NCI-H2227 treated with DMSO at 0.1 percent for 48 hours (cell line): ENCODE measurements at regions not wholly inside any gene's neighbourhood (a gene's known extent, or its start where the extent isn't known, plus 50 kb on each side); places are given as distances from the start of the nearest gene placed in this dataset.
"Not testable (repeated sequence)": the region's sequence is repeated elsewhere in the genome, so short reads cannot be mapped to it uniquely, and the experiment has no call there.

ENCODE experiments used
- DNase-seq: peaks from one replicate; lab custom pipeline; 2025; lab: John Stamatoyannopoulos, UW

- no peak for DNase-seq
Measured at GRCh38 chr18:53920312-53921075, 304.0 kb downstream of the MBD2 start.

- DNase-seq = no peak
Measured at GRCh38 chr18:53918091-53918490, 306.4 kb downstream of the MBD2 start.

DNA sequence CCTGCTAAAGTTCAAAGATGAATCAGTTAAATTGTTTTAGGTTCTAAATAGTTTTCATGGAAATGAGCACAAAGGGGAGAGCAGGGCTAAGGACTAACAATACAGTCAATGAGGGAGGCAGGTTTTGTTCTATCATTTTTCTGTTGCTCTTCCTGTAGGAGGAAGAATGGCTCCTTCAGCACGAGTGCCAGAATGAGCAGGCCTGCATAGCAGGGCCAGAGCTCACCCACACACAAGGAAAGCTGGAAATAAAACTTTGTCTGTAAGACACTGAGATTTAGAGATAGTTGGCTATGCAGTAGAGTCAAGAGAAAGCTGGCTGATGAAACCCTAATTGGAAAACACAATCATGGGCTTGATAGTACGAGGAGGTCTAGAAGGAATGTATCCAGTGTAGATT is 313.3 kb downstream of the MBD2 start:
- no peak for DNase-seq

DNA sequence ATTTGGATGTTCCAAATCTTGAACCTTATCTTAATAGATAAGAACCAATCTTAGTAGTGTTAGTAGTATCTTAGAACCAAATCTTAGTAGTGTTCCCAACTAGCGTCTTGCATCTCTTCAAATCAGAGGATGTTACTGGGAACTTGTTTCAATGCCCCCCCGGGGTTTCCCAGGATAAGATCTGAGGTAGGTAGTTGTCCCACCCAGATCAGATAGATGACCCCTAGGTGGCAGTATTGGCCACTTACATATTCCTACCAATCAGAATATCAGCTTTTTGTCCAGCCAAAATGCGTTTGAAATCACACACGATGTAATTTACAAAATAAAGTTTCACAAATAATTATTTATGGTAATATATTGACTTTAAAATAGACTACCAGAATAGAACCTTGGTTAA is 314.8 kb downstream of the MBD2 start:
- DNase-seq = no peak

- DNase-seq = no peak
Measured at GRCh38 chr18:53907921-53908320, 316.5 kb downstream of the MBD2 start.

DNA sequence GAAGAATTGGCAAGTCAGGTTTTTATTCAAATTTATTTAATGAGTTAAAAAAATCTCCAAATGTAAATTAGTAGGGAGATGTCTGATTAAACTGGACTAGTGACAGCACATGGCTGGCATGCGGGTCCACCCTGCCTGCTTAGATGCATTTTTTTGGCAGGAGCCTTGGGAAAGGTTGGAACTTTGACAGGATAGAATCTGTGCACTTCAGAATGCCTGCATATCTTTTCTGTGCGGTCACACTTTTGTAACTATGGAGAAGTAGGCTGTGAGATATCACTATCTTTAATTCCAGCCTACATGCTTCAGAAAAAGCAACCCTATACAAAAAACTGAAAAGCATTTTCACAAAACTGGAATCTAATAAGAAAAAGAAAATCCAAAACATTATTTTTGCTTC is 317.8 kb downstream of the MBD2 start:
- DNase-seq = no peak

DNA sequence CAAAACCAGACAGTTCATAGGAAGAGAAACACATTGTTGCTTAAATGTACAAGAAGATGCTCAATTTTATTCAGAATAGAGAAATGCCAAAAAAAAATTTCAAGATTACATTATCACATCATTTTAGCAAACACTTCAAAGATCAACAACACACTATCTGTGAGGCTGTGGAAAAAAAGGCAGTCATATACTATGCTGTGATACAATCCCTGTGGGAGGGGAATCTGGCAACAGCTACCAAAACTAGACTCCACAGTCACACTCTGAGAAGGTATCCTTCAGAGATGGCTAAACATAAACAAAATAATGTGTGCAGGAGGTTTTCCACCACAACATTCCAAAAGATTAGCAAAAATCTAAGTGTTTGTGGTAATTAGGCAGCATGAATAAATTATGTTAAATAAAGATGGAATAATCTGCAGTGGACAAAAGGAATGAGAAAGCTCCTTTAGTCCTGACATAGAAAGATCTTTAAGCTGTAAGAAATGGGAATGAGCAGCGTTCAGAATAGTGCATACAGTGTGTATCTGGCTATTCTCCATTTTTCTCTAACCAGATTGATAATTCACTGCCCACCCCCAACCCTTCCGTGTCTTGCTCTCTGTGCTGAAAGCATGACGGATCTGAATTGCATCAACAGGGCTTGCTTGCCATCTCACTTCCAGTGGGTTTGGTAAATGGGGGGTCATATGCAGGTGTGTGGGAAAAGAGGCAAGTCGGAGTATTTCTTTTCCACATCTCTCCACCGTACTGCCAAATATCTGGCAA is 329.6 kb downstream of the MBD2 start:
- DNase-seq = no peak

- DNase-seq = no peak
Measured at GRCh38 chr18:53887447-53887846, 337.0 kb downstream of the MBD2 start.

DNA sequence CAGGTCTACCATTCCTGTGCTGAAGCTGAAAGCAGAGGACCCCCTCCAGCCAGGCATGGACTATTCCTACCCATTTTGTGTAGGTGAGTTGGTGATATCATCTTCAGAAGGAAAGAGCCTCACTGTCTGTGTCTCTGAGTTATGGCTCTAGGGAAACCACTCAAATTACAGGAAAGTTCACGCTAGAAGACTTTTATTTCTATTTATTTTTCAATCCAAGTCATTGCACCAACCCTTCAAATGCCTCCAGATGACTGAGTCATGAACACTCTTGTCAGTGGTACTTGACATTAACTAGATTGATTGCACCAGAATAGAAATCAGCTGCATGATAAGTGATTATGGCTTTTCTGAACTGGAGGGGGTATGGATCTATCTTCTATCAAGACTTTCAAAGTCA is 338.4 kb downstream of the MBD2 start:
- DNase-seq = no peak

DNA sequence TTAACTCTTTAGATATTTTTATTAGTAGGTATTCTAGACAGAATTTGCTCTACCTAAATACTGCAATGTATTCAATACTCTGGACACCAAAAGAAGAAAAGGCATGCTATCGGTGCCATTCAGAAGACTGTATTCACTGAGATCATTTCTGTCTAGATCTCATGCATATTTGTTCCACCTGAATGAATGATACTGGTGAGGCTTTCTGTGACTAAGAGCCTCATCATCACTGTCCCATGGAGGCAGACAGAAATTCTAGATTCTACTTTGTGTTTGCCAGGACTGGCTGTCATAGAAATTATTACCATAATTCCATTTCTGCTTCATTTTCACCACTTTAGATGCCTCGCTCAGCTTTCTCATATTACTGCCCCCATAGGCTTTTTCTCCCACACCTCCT is 340.7 kb downstream of the MBD2 start:
- DNase-seq = no peak

DNA sequence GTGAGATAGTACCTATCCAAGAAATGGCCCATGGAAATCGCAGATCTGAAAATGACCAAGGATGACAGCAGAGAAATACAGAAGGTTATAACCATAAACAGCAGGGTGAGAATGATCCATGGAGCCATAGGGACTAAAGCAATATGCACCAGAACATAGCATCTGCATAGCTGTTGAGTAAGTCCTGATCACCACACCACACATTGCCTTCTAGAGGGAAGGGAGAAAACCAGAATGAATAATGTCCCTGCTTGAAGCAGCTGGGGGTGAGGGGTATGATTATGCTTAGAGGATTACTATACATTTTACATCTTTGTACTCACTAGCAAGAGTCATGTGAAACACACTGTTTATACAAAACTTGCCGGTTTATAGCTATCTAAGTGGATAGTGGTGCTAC is 350.4 kb downstream of the MBD2 start:
- no peak for DNase-seq

GRCh38 chr18:53864770-53865169 is 359.7 kb downstream of the MBD2 start:
- DNase-seq = no peak

GRCh38 chr18:53862921-53863320 is 361.5 kb downstream of the MBD2 start:
- DNase-seq = no peak

GRCh38 chr18:53861185-53861584 is 363.3 kb downstream of the MBD2 start:
- DNase-seq = no peak

DNA sequence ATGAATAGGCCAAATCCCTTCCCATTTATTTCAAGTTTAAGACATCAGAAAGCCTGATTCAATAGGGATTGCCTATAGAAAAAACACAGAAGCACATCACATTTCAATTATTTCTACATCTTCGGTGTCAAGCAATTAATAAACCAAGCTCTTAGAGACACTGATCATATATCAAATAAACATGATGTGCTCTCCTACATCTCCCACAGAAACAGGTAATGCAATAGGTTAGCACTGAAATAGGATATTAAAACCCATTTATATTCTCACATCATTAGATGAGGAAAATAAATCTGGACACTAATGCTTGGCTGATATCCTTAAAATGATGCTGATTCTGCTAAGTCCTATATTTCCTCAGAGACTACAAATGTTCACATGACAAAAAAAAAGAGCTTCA is 364.7 kb downstream of the MBD2 start:
- no peak for DNase-seq

GRCh38 chr18:53850902-53851301 is 373.6 kb downstream of the MBD2 start:
- no peak for DNase-seq

GRCh38 chr18:53843763-53844162 is 380.7 kb downstream of the MBD2 start:
- DNase-seq = no peak

GRCh38 chr18:53843113-53843760 is 381.2 kb downstream of the MBD2 start:
- no peak for DNase-seq

DNA sequence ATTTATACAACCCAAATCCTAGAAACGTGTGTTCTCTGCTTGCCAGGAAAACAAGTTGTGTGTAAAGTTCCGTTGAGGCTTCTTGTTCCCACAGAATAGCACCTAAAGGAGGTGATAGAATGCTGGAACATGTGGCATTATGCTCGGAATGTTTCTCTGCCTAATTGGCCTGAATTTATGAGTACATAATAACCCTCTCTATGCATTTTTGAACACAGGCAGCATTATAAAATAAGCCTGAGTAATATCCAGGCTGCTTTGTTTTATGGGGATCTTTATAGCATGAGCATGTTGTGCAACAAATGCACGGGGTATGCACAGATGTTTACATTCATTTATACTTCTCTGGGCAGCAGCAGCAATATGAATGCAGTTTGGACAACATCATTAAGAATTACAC is 385.7 kb downstream of the MBD2 start:
- no peak for DNase-seq

DNA sequence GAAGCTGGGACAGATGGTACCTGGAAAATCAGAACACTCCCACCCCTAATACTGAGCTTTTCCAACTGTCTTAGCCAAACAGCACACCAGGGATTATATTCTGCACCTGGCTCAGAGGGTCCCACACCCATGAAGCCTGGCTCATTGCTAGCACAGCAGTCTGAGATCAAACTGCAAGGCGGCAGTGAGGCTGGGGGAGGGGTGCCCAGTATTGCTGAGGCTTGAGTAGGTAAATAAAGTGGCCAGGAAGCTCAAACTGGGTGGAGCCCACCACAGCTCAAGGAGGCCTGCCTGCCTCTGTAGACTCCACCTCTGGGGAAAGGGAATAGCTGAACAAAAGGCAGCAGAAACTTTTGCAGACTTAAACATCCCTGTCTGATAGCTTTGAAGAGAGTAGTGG is 403.3 kb downstream of the MBD2 start:
- DNase-seq = not testable (repeated sequence)

- no peak for DNase-seq
Measured at GRCh38 chr18:53819671-53820070, 404.8 kb downstream of the MBD2 start.

DNA sequence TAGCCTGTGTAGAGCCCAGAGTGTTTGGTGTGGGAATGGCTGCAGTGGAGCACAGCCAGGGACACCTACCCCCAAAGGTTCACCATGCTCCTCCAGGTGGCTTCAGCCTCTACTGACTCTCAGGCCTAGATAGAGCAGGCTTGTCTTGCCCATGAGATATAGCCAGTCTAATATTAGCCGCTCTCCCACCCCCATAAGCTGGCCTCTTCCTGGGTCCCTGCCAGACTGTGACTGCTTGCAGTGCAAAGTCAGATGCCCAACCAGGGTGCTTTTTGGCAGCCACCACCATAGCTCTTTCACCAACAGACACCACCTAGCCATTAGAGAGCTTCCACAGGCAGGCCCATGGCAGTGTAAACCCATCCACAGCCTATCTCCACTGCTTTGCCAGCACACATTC is 405.3 kb downstream of the MBD2 start:
- no peak for DNase-seq
